WTC11 (cell line): ENCODE measurements at regions not wholly inside any gene's neighbourhood (a gene's known extent, or its start where the extent isn't known, plus 50 kb on each side); places are given as distances from the start of the nearest gene placed in this dataset.

ENCODE experiments used
- ATAC-seq: fragments of 200-7000 bp; cut with Tn5 transposase; 2 replicates; pipeline ENCODE4 v1.10.0; 2021; ENCODE audit warnings: mild to moderate bottlenecking, moderate library complexity
- CTCF ChIA-PET: fragments of 300-600 bp; sonication (Branson Sonifier 250); formaldehyde crosslinking; loops from one replicate; lab custom pipeline; 2021; ENCODE audit warnings: antibody characterized with exemption; lab: Charles Lee
- POLR2A ChIA-PET: fragments of 350-600 bp; sonication (Branson Sonifier 250); formaldehyde crosslinking; loops from one replicate; lab custom pipeline; 2021; ENCODE audit warnings: antibody characterized with exemption; lab: Charles Lee
- DNase-seq: peaks from one replicate; pipeline ENCODE4 v3.0.0; 2021; ENCODE audit warnings: low spot score
- H3K27ac Mint-ChIP-seq: 2 replicates; pipeline ENCODE4 v1.8.0; 2021; ENCODE audit warnings: mixed read lengths
- H3K27me3 Mint-ChIP-seq: 2 replicates; pipeline ENCODE4 v1.8.0; 2021; ENCODE audit warnings: low read depth, mild to moderate bottlenecking, moderate library complexity, mixed read lengths
- H3K36me3 Mint-ChIP-seq: 2 replicates; pipeline ENCODE4 v1.8.0; 2021; ENCODE audit warnings: mixed read lengths
- H3K4me1 Mint-ChIP-seq: 2 replicates; pipeline ENCODE4 v1.8.0; 2022; ENCODE audit warnings: mixed read lengths
- H3K4me3 Mint-ChIP-seq: 2 replicates; pipeline ENCODE4 v1.8.0; 2021; ENCODE audit warnings: mild to moderate bottlenecking, moderate library complexity, mixed read lengths
- H3K9me3 Mint-ChIP-seq: 2 replicates; pipeline ENCODE4 v1.8.0; 2021; ENCODE audit warnings: mixed read lengths
- E2F1 ChIP-seq: sonication (generic); formaldehyde crosslinking; IDR thresholded peaks from 2 replicates; pipeline ENCODE4 v1.8.0; 2022; ENCODE audit warnings: mild to moderate bottlenecking, missing genetic modification reagents
- EMX1 ChIP-seq: fragments of 250-450 bp; sonication (Bioruptor Pico); IDR thresholded peaks from 2 replicates; pipeline ENCODE4 v1.8.0; 2021; ENCODE audit warnings: mild to moderate bottlenecking
- FOXJ3 ChIP-seq: sonication (generic); formaldehyde crosslinking; IDR thresholded peaks from 2 replicates; pipeline ENCODE4 v1.9.0; 2021; ENCODE audit warnings: missing genetic modification reagents, mild to moderate bottlenecking, borderline replicate concordance
- GABPB1 ChIP-seq: sonication (generic); formaldehyde crosslinking; IDR thresholded peaks from 2 replicates; pipeline ENCODE4 v1.8.1; 2023; ENCODE audit warnings: mild to moderate bottlenecking, missing genetic modification reagents
- GRHL2 ChIP-seq: fragments of 250-450 bp; sonication (Bioruptor Pico); IDR thresholded peaks from 2 replicates; pipeline ENCODE4 v1.8.0; 2022; ENCODE audit warnings: mild to moderate bottlenecking, moderate library complexity; ENCODE audit not compliant: insufficient replicate concordance, severe bottlenecking
- HMGXB4 ChIP-seq: sonication (generic); formaldehyde crosslinking; IDR thresholded peaks from 2 replicates; pipeline ENCODE4 v1.8.1; 2023; ENCODE audit warnings: mild to moderate bottlenecking, moderate library complexity, missing genetic modification reagents
- MYBL2 ChIP-seq: sonication (generic); formaldehyde crosslinking; IDR thresholded peaks from 2 replicates; pipeline ENCODE4 v1.8.1; 2023; ENCODE audit warnings: mild to moderate bottlenecking, moderate library complexity, missing genetic modification reagents
- NR1H2 ChIP-seq: sonication (generic); formaldehyde crosslinking; IDR thresholded peaks from 2 replicates; pipeline ENCODE4 v1.9.0; 2021; ENCODE audit warnings: mild to moderate bottlenecking, moderate library complexity, missing genetic modification reagents
- PRRX2 ChIP-seq: fragments of 250-450 bp; sonication (Bioruptor Pico); IDR thresholded peaks from 2 replicates; pipeline ENCODE4 v1.8.0; 2021; ENCODE audit warnings: mild to moderate bottlenecking
- SP1 ChIP-seq: sonication (generic); formaldehyde crosslinking; conservative IDR thresholded peaks from 2 replicates; pipeline ENCODE4 v1.8.1; 2022; ENCODE audit warnings: missing genetic modification reagents
- TCF7 ChIP-seq: sonication (generic); formaldehyde crosslinking; IDR thresholded peaks from 2 replicates; pipeline ENCODE4 v1.8.0; 2022; ENCODE audit warnings: mild to moderate bottlenecking, low read depth, missing genetic modification reagents, moderate library complexity
- ZNF219 ChIP-seq: sonication (generic); formaldehyde crosslinking; IDR thresholded peaks from 2 replicates; pipeline ENCODE4 v1.8.0; 2023; ENCODE audit warnings: missing genetic modification reagents, mild to moderate bottlenecking, borderline replicate concordance
- ZNF263 ChIP-seq: sonication (generic); formaldehyde crosslinking; IDR thresholded peaks from 2 replicates; pipeline ENCODE4 v1.8.1; 2022; ENCODE audit warnings: low read depth, mild to moderate bottlenecking, moderate library complexity, missing genetic modification reagents
- ZNF532 ChIP-seq: fragments of 250-450 bp; sonication (Bioruptor Pico); IDR thresholded peaks from 2 replicates; pipeline ENCODE4 v1.9.0; 2021; ENCODE audit warnings: mild to moderate bottlenecking, borderline replicate concordance
- TF ChIP-seq, protein P1 (sequence below): sonication (generic); formaldehyde crosslinking; IDR thresholded peaks from 2 replicates; pipeline ENCODE4 v1.8.0; 2022; ENCODE audit warnings: mild to moderate bottlenecking, missing genetic modification reagents
- TF ChIP-seq, protein P2 (sequence below): sonication (generic); formaldehyde crosslinking; IDR thresholded peaks from 2 replicates; pipeline ENCODE4 v1.8.0; 2022; ENCODE audit warnings: mild to moderate bottlenecking, missing genetic modification reagents

GRCh38 chr18:38087538-38087937 is 521.9 kb upstream of the CELF4 start:
- Mint-ChIP-seq H3K27me3 (peaks cover 4% of the 10 kb centered on the region; the same call in 1 of the 2 replicates), H3K27ac (no peak overlapping the region), H3K36me3 (no peaks in the 10 kb centered on the region), H3K4me1 (peaks cover 16% of the 10 kb centered on the region), H3K4me3 (no peak overlapping the region), H3K9me3 (no peaks in the 10 kb centered on the region)
- no peak for ATAC-seq
- ChIA-PET POLR2A (no interaction called here), CTCF (no interaction called here)
- no peak for TF ChIP-seq ZNF532 (CRISPR knock-in tag)
- no peak for TF ChIP-seq GABPB1
- TF ChIP-seq MYBL2 (CRISPR knock-in tag): no peak
- TF ChIP-seq, protein P1, sequence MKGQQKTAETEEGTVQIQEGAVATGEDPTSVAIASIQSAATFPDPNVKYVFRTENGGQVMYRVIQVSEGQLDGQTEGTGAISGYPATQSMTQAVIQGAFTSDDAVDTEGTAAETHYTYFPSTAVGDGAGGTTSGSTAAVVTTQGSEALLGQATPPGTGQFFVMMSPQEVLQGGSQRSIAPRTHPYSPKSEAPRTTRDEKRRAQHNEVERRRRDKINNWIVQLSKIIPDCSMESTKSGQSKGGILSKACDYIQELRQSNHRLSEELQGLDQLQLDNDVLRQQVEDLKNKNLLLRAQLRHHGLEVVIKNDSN (CRISPR knock-in tag): no peak
- TF ChIP-seq SP1 (CRISPR knock-in tag): no peak
- no peak for TF ChIP-seq E2F1
- no peak for TF ChIP-seq ZNF263 (CRISPR knock-in tag)
- no peak for TF ChIP-seq PRRX2 (CRISPR knock-in tag)
- TF ChIP-seq GRHL2 (CRISPR knock-in tag): no peak
- DNase-seq: no peak

DNA sequence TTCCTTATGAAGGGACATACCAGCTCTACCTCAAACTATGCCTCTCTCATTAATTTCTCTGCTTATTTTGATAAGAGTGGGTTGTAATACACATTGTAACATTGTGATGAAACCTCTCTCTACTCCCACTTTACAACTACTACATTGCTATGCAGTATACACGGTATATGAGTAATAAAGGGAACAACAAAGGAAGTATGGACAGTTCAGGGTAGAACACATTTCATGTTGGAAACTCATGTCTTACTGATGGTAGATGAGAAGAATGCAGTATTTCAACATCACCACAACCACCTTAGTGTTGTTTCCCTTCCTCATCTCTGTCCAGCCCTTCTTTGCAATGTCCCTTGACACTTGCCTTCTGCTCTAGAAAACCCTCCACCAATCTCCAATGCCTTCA is 515.9 kb upstream of the CELF4 start:
- no peak overlapping the region for H3K27ac Mint-ChIP-seq
- ChIA-PET CTCF (no interaction called here), POLR2A (no interaction called here)
- TF ChIP-seq, protein P2, sequence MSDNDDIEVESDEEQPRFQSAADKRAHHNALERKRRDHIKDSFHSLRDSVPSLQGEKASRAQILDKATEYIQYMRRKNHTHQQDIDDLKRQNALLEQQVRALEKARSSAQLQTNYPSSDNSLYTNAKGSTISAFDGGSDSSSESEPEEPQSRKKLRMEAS (CRISPR knock-in tag): no peak
- no peak for TF ChIP-seq NR1H2 (CRISPR knock-in tag)
- H3K9me3 Mint-ChIP-seq: no peaks in the 10 kb centered on the region
- no peaks in the 10 kb centered on the region for H3K36me3 Mint-ChIP-seq
- no peak overlapping the region for H3K4me3 Mint-ChIP-seq
- ATAC-seq (no peak), DNase-seq (no peak)
- peaks cover 3% of the 10 kb centered on the region; the same call in 1 of the 2 replicates for H3K27me3 Mint-ChIP-seq
- peaks cover 6% of the 10 kb centered on the region for H3K4me1 Mint-ChIP-seq

DNA sequence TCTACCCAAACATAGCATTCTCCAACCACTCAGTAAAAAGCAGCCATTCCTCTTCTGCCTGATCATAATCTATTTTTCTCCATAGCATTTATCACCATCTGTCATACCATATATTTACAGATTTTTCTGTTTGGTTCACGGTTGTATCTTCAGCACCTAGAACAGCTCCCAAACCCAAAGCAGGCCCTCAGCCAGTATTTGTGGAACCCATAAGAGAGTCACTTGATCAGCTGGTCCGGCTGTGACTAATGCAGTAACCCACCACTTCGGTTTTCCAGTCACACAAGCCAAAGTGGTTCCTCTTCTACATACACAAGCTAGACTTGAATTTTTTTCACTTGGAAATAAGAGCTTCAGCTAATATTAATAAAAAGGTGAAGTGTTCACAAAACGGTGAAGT is 511.6 kb upstream of the CELF4 start:
- H3K4me3 Mint-ChIP-seq: no peak overlapping the region
- peak; percentile 10 for DNase-seq
- no peaks in the 10 kb centered on the region for H3K4me1 Mint-ChIP-seq
- peak; percentile 58 for ATAC-seq
- no peaks in the 10 kb centered on the region for H3K36me3 Mint-ChIP-seq
- TF ChIP-seq ZNF219 (no peak), ZNF263 (CRISPR knock-in tag) (no peak), FOXJ3 (no peak), HMGXB4 (CRISPR knock-in tag) (no peak), TCF7 (CRISPR knock-in tag) (no peak), EMX1 (CRISPR knock-in tag) (no peak)
- H3K27me3 Mint-ChIP-seq: peaks cover 3% of the 10 kb centered on the region; the same call in 1 of the 2 replicates
- no peaks in the 10 kb centered on the region for H3K9me3 Mint-ChIP-seq
- POLR2A ChIA-PET: no interaction called here
- H3K27ac Mint-ChIP-seq: no peak overlapping the region
- CTCF ChIA-PET: no interaction called here
